Activated CD4-positive, alpha-beta T cell treated with anti-CD3 and anti-CD28 coated beads, Interleukin-2, Interleukin-6, amounts not matched to agents 100 ng/mL and 50 ng/mL, durations not matched to agents 16 hours and 8 hours (primary cell): ENCODE measurements at regions not wholly inside any gene's neighbourhood (a gene's known extent, or its start where the extent isn't known, plus 50 kb on each side); places are given as distances from the start of the nearest gene placed in this dataset.

Experiments
- DNase-seq: peaks from one replicate; pipeline ENCODE4 v3.0.0-alpha.2; 2020

DNA sequence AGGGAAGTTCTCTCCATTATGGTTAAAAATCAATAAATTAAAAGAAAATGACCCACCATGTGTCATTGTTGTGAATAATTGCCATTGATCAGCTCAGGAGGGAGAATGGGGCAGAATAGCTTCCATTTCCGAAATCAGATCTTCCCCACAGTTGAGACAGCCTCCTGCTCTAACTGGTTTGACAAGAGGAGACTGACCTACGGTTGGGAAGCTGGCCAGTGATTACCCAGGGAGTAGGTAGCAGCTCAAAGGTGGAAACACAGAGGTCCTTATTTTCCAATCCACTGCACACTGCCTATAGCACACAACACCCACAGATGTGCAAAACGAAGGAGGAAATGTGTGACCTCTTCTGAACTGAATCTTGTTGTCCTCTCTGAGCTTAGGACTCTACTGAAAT lies 69.0 kb upstream of the DAPK1 start:
- DNase-seq: no peak

DNA sequence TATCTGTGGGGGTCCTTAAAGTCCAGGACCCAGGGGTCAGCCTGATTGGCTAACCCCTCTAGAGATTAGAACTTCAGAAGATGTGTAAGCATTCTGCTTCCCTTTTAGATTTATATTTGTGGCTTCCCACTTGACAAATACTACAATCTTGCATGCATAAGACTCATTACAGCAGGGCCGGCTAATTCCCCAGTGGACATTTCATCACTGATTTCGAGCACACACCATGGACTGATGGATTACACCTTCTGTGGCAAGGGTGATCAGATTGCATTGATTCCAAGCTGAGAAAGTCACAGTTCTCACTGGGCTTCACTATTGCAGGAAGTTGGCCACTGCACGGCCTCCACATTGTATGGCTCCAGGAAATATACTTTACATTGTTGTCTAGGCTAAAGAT lies 65.8 kb upstream of the DAPK1 start:
- no peak for DNase-seq

DNA sequence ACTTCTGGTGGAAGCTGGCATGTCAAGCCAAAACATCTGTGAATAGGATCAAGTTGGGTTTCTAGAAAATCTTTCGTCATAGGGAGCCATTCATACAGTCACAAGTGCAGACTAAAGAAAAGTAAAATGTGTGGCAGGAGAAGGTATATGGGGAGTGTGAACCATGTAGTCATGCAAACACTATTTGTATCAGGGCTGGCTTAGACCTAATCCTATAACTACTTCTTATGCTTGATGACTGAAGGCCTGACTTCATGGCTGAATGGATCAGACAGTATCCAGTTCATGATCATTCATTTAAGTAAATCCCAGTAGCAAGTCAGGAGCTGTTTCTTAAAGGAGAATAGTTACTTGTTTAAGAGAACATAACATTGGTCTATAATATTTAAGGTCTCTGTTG lies 63.8 kb upstream of the DAPK1 start:
- no peak for DNase-seq

DNA sequence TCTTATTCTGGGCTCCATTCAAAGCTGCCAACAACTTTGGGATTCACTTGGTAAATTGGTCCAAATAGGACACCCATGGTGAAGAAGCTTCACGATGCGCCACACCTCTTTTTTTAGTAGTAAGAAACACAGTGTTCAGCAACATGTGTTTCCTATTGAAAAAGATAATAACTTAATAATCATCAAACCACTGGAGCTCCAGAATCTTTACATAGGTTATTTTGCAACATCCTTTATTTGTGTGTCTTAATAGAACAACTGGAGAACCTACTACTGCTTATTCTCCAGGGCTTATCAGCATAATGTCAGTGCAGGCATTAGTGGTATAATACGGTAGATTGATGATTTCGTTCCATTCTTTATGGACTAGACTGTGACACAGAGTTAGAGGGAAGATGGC lies 63.3 kb upstream of the DAPK1 start:
- no peak for DNase-seq

DNA sequence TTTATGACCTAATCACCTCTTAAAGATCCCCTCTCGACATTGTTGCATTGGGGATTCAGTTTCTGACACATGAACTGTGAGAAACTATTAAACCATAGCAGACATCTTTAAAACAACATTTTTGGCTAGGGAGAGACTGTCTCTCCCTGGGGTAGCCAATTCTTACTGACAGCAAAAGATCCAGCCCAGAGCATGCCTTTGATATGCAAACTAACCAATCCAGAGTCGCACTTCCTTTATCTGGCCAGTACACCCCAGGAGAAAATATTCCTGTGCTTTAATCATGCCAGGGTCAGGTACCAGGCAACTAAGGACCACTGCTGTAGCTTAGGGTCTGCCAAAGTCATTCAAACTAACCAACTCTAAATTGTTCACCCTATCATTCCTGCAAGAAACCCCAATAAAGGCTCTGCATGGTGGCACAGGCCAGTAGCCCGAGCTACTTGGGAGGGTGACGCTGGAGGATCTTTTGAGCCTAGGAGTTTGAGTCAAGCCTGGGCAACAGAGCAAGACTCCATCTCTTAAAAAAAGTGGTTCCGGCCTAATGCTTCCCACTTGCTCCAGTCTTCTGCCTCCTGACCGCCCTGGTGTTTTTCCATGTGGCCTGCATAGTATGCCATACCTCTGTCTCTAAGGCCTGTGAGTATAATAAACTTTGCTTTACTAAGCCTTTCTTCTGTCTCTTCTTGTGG lies 62.3 kb upstream of the DAPK1 start:
- no peak for DNase-seq

DNA sequence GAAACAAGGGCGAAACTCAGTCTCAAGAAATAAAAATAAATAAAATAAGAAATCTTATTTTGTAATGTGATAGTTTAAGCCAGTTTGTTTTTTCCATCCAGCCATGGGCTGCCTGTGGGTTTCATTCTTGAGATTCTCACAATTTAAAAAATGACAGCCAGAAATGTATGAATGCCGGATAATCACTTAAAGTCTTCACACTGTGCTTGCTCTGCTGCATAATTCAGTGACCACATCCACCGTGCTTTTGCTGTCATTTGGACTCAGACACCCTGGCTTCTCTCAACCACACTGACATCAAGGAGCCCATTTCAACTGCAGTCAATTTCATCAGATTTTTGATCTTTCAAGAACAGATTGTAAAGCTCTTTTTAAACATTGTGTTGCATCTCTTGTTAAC lies 61.0 kb upstream of the DAPK1 start:
- no peak for DNase-seq

DNA sequence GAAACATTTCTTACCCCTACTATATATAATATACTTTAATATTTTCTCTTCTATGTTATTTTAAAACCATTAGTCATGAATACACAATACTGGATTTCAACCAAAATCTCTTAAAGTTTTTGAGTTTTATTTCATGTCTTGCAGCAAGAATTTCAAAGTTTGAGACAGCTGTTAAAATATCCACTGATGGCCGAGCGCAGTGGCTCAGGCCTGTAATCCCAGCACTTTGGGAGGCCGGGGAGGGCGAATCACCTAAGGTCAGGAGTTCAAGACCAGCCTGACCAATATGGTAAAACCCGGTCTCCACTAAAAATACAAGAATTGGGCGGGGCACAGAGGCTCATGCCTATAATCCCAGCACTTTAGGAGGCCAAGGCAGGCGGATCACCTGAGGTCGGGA lies 59.7 kb upstream of the DAPK1 start:
- DNase-seq: no peak

DNA sequence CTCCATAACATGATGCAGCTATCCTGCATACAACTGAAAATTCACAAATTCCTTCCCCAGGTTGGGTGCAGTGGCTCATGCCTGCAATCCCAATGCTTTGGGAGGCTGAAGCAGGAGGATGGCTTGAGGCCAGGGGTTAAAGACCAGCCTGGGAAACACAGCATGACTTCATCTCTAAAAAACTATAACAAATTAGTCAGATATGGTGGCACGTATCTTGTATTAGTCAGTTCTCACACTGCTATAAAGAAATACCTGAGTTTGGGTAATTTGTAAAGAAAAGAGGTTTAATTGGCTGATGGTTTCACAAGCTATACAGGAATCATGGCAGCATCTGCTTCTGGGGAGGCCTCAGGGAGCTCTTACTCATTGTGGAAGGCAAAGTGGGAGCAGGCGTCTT lies 56.4 kb upstream of the DAPK1 start:
- DNase-seq: no peak

DNA sequence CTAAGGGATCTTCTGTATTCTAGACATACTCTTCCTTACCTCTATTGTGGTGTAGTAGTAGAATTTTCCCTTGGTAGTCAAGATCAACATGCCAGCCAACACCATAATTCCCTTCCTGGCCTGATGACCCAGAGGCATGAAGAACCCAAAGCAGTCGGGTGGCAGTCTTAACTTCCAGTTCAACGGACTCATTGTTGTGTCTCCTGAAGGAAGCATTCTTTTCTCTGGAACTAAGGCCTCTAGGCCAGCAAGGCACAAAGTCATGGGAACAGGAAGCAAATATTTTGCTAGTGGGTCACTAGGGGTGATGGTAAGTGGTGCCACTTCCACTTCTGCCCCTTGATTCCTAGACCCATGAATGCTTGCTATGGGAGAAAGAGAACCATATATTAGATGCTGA lies 55.2 kb upstream of the DAPK1 start:
- no peak for DNase-seq

DNA sequence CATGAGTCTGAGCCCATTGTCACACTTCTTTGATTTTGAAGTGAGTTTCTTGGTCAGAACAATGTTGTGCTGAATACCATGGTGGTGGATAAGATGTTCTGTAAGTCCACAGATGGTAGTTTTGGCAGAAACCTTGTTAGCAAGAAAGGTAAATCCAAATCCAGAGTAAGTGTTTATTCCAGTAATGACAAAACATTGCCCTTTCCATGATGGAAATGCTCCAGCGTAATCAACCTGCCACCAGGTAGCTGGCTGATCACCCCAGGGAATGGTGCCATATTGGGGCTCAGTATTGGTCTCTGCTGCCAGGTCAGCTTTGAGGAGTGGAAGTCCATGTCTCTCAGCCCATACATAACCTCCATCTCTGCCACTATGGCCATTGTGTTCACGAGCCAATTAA lies 54.7 kb upstream of the DAPK1 start:
- DNase-seq: no peak

DNA sequence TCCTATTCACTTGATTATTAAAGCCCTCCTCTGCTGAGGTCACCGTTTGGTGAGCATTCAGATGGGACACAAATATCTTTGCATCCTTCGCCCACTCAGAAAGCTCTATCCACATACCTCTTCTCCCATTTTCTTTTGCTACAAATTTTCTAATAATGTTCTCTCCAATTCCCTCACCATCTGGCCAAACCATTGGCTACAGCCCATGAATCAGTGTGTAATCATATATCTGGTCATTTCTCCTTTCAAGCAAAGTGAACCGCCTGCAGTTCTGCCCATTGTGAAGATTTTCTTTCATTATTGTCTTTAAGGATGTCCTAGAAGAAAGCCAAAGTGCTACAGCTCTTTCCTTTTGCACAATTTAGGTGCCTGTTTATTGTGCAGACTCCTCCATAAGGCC lies 54.2 kb upstream of the DAPK1 start:
- no peak for DNase-seq

DNA sequence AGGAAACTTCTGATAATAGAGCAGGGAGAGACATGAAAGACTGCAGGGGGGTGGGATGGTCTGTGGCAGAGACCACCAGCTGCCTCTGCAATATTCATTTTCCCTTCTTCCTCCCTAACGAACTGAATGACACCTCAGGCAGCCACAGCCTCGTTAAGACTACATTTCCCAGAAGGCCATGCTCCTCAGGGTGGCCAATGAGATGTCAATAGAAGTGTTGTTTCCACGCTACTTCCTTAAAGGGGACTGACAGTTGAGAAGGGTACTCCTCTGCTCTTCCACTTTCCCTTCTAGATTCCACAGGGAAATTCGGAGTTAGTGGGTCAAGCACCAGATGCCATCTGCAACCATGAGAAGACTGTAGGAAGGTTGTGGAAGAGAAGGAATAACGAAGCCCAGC lies 52.0 kb upstream of the DAPK1 start:
- peak; percentile 39 for DNase-seq

DNA sequence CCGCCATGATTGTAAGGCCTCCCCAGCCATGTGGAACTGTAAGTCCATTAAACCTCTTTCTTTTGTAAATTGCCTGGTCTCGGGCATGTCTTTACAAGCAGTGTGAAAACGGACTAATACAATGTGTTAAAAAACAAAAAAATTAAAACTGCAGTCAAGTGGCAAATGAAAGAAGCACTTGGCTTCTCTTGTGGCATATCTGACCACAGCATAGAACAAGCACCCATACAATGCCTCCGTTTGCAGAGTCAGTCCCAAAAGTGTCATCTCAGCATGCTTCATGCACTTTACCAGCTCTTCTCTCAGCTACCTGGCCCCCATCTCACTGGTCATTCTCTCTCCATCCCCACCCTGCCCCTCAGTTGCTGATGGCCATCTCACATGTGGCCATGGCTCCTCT lies 51.1 kb upstream of the DAPK1 start:
- no peak for DNase-seq

DNA sequence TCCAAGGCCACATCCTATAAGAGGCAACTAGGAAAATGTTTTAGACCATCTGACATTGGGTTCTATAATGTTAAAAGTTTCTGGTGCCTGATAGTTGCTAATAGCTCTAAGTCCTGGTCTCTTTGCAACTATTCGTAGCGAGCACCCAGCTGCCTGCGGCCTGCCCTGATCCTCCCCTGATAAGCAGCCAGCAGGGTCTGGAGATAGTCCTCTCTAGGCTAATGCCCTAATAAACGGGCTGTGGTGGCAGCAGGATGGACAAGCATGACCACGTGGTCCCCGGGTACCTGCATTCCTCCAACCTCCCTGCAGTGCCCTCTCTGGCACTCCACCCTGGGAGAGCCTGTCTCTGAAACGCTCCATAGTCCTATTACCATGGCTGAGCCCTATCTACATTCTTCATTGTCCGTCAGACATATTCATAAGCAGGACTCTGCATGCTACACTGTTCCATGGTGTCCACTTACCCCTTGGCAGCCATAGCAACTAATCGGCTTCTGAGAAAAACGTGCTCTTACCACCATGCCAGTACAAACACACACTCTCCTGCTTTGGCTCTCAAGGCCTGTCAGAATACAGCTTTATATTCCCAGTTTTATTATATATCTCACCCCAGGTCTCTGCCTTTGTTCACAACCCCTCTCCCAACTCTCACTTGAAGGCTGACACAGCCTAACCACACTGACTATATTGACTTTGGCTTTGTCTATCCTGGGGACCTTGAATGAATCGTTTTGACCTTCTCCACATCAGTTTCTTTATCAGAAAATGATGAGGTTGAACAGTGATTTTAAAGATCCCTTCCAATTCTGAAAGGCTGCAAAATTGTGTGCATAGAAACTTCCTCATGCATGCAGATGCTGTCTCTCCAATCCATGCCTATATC lies 49.9 kb upstream of the DAPK1 start:
- no peak for DNase-seq
